H1 (cell line): ENCODE measurements at regions not wholly inside any gene's neighbourhood (a gene's known extent, or its start where the extent isn't known, plus 50 kb on each side); places are given as distances from the start of the nearest gene placed in this dataset.
A peak's percentile ranks its signal among the peaks of the same experiment; 100 is the strongest.

Experiments used
- CTCF ChIA-PET: fragments of 300-600 bp; sonication (Branson Sonifier 250); formaldehyde crosslinking; loops from one replicate; lab custom pipeline; 2021; ENCODE audit not compliant: partially characterized antibody; lab: Charles Lee
- POLR2A ChIA-PET: fragments of 300-600 bp; sonication (Branson Sonifier 250); formaldehyde crosslinking; loops from one replicate; lab custom pipeline; 2021; ENCODE audit warnings: inconsistent platforms; ENCODE audit not compliant: partially characterized antibody; lab: Charles Lee
- DNase-seq, 2 experiments: peaks; one replicate each; pipeline versions ENCODE4 v3.0.0 to v3.0.0-alpha.2; 2010 to 2022; ENCODE audit warnings: low spot score in 2 of 2, low read depth in 1 of 2, mixed read lengths in 1 of 2
- FAIRE-seq: peaks from 2 replicates; lab custom pipeline; 2011; peaks lifted over from hg19 to GRCh38; lab: Jason Lieb, UNC
- H2AFZ ChIP-seq: 2 replicates; pipeline ENCODE4 v1.8.1; 2012; ENCODE audit warnings: low read length, inconsistent platforms
- H2AK5ac ChIP-seq: 2 replicates; pipeline ENCODE4 v1.6.1; 2013; ENCODE audit warnings: low read depth, low read length
- H2BK120ac ChIP-seq: replicated peaks from 2 replicates; pipeline ENCODE3; 2013; ENCODE audit warnings: low read depth, low read length, inconsistent platforms
- H2BK12ac ChIP-seq: 2 replicates; pipeline ENCODE4 v1.6.1; 2013; ENCODE audit warnings: low read depth, low read length
- H2BK15ac ChIP-seq: 2 replicates; pipeline ENCODE4 v1.6.1; 2013; ENCODE audit warnings: low read length
- H2BK20ac ChIP-seq: 2 replicates; pipeline ENCODE4 v1.6.1; 2013; ENCODE audit warnings: low read length
- H2BK5ac ChIP-seq: 2 replicates; pipeline ENCODE4 v1.6.1; 2013; ENCODE audit warnings: low read depth, low read length
- H3K14ac ChIP-seq: 2 replicates; pipeline ENCODE4 v1.6.1; 2013; ENCODE audit warnings: inconsistent platforms; ENCODE audit not compliant: insufficient read length
- H3K18ac ChIP-seq: 2 replicates; pipeline ENCODE4 v1.6.1; 2013; ENCODE audit warnings: low read length; ENCODE audit errors: extremely low read depth
- H3K23ac ChIP-seq: 2 replicates; pipeline ENCODE4 v1.6.1; 2013; ENCODE audit warnings: inconsistent platforms; ENCODE audit not compliant: insufficient read length
- H3K23me2 ChIP-seq: 2 replicates; pipeline ENCODE4 v1.6.1; 2013; ENCODE audit warnings: low read depth, low read length
- H3K27ac ChIP-seq: 2 replicates; pipeline ENCODE4 v1.6.1; 2011; ENCODE audit warnings: low read depth, low read length, inconsistent platforms
- H3K27me3 ChIP-seq, 4 experiments: replicated peaks in 1 of 4; 1 replicate in 1 of 4; 2 replicates in 3 of 4; pipeline versions ENCODE4 v1.6.1 to v1.8.1; 2011 to 2013; ENCODE audit warnings: low read length in 3 of 4, mild to moderate bottlenecking in 3 of 4, inconsistent platforms in 2 of 4, mixed read lengths in 2 of 4, moderate library complexity in 1 of 4; ENCODE audit not compliant: control insufficient read depth in 3 of 4, insufficient read depth in 3 of 4; ENCODE audit errors: extremely low read depth in 1 of 4
- H3K36me3 ChIP-seq, 4 experiments: 2 replicates each; pipeline versions ENCODE4 v1.6.1 to v1.8.1; 2011 to 2013; ENCODE audit warnings: mild to moderate bottlenecking in 4 of 4, low read length in 3 of 4, moderate library complexity in 2 of 4, control low read depth in 1 of 4, inconsistent platforms in 1 of 4; ENCODE audit not compliant: insufficient read depth in 4 of 4, control insufficient read depth in 2 of 4
- H3K4ac ChIP-seq: replicated peaks from 2 replicates; pipeline ENCODE3; 2013; ENCODE audit warnings: low read length, low read depth, mixed read lengths, inconsistent platforms; ENCODE audit not compliant: insufficient read length
- H3K4me1 ChIP-seq, 4 experiments: replicated peaks in 1 of 4; 1 replicate in 1 of 4; 2 replicates in 3 of 4; pipeline versions ENCODE4 v1.6.1 to v1.8.1; 2011 to 2013; ENCODE audit warnings: low read length in 3 of 4, inconsistent platforms in 2 of 4, mixed read lengths in 1 of 4; ENCODE audit not compliant: insufficient read depth in 4 of 4, control insufficient read depth in 3 of 4
- H3K4me2 ChIP-seq, 2 experiments: 2 replicates each; pipeline versions ENCODE4 v1.6.1 to v1.8.1; 2011 to 2013; ENCODE audit warnings: low read depth in 2 of 2, low read length in 2 of 2, control low read depth in 1 of 2, inconsistent platforms in 1 of 2, mild to moderate bottlenecking in 1 of 2; ENCODE audit not compliant: insufficient read depth in 1 of 2
- H3K4me3 ChIP-seq, 4 experiments: fragments of 200-600, 300-600 bp in 1 of 4; sonication (generic), shearing (Covaris generic), sonication (Bioruptor Twin) in 1 of 4; 2 replicates each; pipeline versions ENCODE4 v1.5.1 to v1.8.1; 2011 to 2016; ENCODE audit warnings: low read length in 4 of 4, low read depth in 3 of 4, control low read depth in 2 of 4, inconsistent platforms in 2 of 4, mild to moderate bottlenecking in 2 of 4, mixed read lengths in 1 of 4, moderate library complexity in 1 of 4; ENCODE audit not compliant: insufficient read depth in 2 of 4; ENCODE audit errors: extremely low read depth in 1 of 4
- H3K56ac ChIP-seq: replicated peaks from 2 replicates; pipeline ENCODE3; 2013; ENCODE audit warnings: low read depth, mild to moderate bottlenecking, mixed read lengths, low read length, inconsistent platforms; ENCODE audit not compliant: insufficient read length
- H3K79me1 ChIP-seq: 2 replicates; pipeline ENCODE4 v1.6.1; 2013; ENCODE audit warnings: low read depth, low read length, control low read depth
- H3K79me2 ChIP-seq, 2 experiments: 2 replicates each; pipeline versions ENCODE4 v1.6.1 to v1.8.1; 2012 to 2013; ENCODE audit warnings: low read length in 2 of 2, mild to moderate bottlenecking in 2 of 2, inconsistent platforms in 1 of 2; ENCODE audit not compliant: insufficient read depth in 2 of 2, control insufficient read depth in 1 of 2
- H3K9ac ChIP-seq, 4 experiments: replicated peaks in 1 of 4; 1 replicate in 1 of 4; 2 replicates in 3 of 4; pipeline versions ENCODE4 v1.6.1 to v1.8.1; 2011 to 2013; ENCODE audit warnings: low read depth in 3 of 4, low read length in 3 of 4, control low read depth in 2 of 4, mild to moderate bottlenecking in 2 of 4, moderate library complexity in 2 of 4, inconsistent platforms in 1 of 4; ENCODE audit errors: extremely low read depth in 1 of 4
- H3K9me3 ChIP-seq, 2 experiments: 2 replicates each; pipeline versions ENCODE4 v1.6.1 to v1.8.1; 2012 to 2013; ENCODE audit warnings: mild to moderate bottlenecking in 2 of 2, moderate library complexity in 2 of 2, control low read depth in 1 of 2, inconsistent platforms in 1 of 2, low read depth in 1 of 2, low read length in 1 of 2, mixed read lengths in 1 of 2; ENCODE audit not compliant: insufficient read depth in 2 of 2
- H4K20me1 ChIP-seq, 2 experiments: replicated peaks in 1 of 2; 2 replicates each; pipeline versions ENCODE3 to v1.8.1; 2011 to 2013; ENCODE audit warnings: inconsistent platforms in 2 of 2, low read length in 2 of 2, mild to moderate bottlenecking in 1 of 2; ENCODE audit not compliant: insufficient read depth in 2 of 2, control insufficient read depth in 1 of 2
- H4K5ac ChIP-seq: 2 replicates; pipeline ENCODE4 v1.6.1; 2013; ENCODE audit warnings: low read length, low read depth, mixed read lengths, inconsistent platforms; ENCODE audit not compliant: insufficient read length
- H4K8ac ChIP-seq: 2 replicates; pipeline ENCODE4 v1.8.0; 2013; ENCODE audit warnings: mild to moderate bottlenecking, moderate library complexity, low read length, inconsistent platforms; ENCODE audit not compliant: insufficient read depth; ENCODE audit errors: extremely low read depth
- H4K91ac ChIP-seq: replicated peaks from 2 replicates; pipeline ENCODE3; 2013; ENCODE audit warnings: low read length, mixed read lengths, inconsistent platforms; ENCODE audit not compliant: insufficient read length
- CBX5 ChIP-seq: fragments of 300-800, 300-1000 bp; sonication (generic); IDR thresholded peaks from 2 replicates; pipeline ENCODE4 v1.7.1; 2016; ENCODE audit warnings: antibody characterized with exemption, low read length, low read depth
- CTBP2 ChIP-seq: IDR thresholded peaks from 2 replicates; pipeline ENCODE4 v1.7.0; 2011; ENCODE audit warnings: borderline replicate concordance, mild to moderate bottlenecking, moderate library complexity, mixed read lengths, low read length; ENCODE audit not compliant: insufficient read depth, insufficient read length
- FOSL1 ChIP-seq: IDR thresholded peaks from 2 replicates; pipeline ENCODE4 v1.6.1; 2011; ENCODE audit warnings: mild to moderate bottlenecking, low read depth, low read length, moderate library complexity; ENCODE audit not compliant: insufficient read depth
- KDM1A ChIP-seq: fragments of 200-600, 300-600 bp; sonication (generic); IDR thresholded peaks from 2 replicates; pipeline ENCODE4 v1.7.1; 2016; ENCODE audit warnings: mild to moderate bottlenecking, low read length, borderline replicate concordance
- KDM4A ChIP-seq: IDR thresholded peaks from one replicate; pipeline ENCODE4 v1.7.1; 2012; ENCODE audit warnings: low read depth, mild to moderate bottlenecking, moderate library complexity, low read length, inconsistent platforms; ENCODE audit not compliant: severe bottlenecking
- POLR2AphosphoS5 ChIP-seq: IDR thresholded peaks from 2 replicates; pipeline ENCODE4 v1.6.1; 2011; ENCODE audit warnings: low read depth, low read length
- RFX5 ChIP-seq: IDR thresholded peaks from 2 replicates; pipeline ENCODE4 v1.6.1; 2011; ENCODE audit warnings: low read depth, low read length, improper control_type of control experiment, borderline replicate concordance
- SIRT6 ChIP-seq: IDR thresholded peaks from one replicate; pipeline ENCODE4 v1.7.1; 2012; ENCODE audit warnings: low read length, inconsistent platforms
- SP1 ChIP-seq: IDR thresholded peaks from 2 replicates; pipeline ENCODE4 v1.6.1; 2011; ENCODE audit warnings: low read depth, low read length
- SP4 ChIP-seq: IDR thresholded peaks from 2 replicates; pipeline ENCODE4 v1.6.1; 2012; ENCODE audit warnings: low read length, inconsistent platforms
- YY1 ChIP-seq: IDR thresholded peaks from 2 replicates; pipeline ENCODE4 v1.6.1; 2011; ENCODE audit warnings: low read depth, mild to moderate bottlenecking, low read length
- ZNF274 ChIP-seq: IDR thresholded peaks from 2 replicates; pipeline ENCODE4 v1.7.0; 2012; ENCODE audit warnings: low read length, borderline replicate concordance; ENCODE audit errors: extremely low read depth
- WGBS, 2 experiments: shearing (Covaris generic) in 1 of 2; methylation state at CpG; one replicate each; pipeline versions ENCODE4 v1.1.6 to v1.1.7; 2013 to 2015; ENCODE audit warnings: low lambda C conversion rate in 2 of 2, mixed read lengths in 2 of 2, inconsistent platforms in 1 of 2, low coverage in 1 of 2, missing lambda C conversion rate in 1 of 2; ENCODE audit not compliant: insufficient replicate concordance in 2 of 2, insufficient coverage in 1 of 2, insufficient read length in 1 of 2; ENCODE audit errors: extremely low coverage in 1 of 2, missing lambda C conversion rate in 1 of 2; 5-methylcytosine and 5-hydroxymethylcytosine counted together
- TF ChIP-seq, protein P1 (sequence below): IDR thresholded peaks from 2 replicates; pipeline ENCODE4 v1.6.1; 2011; ENCODE audit warnings: low read depth, mild to moderate bottlenecking, low read length; ENCODE audit not compliant: insufficient read depth

DNA sequence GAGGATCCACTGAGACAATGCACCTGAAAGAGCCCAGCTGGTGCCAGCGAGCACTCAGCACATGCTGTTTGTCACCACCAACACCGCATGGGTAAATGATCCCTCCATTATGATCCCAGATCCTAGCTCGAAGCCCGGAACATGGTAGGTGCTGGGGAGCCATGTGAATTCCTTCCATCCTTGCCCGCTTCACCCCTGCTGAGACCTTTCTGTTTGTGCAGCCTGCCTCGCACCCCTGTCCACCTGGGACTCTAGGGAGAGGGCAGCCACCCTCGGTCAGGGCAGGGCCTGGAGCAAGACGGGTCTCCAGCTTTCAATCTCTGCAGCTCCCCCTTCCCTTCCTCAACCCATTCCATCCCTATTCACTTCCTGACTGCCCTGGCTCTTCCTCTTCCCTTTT, 116.2 kb upstream of the ALX4 start:
- DNase-seq (no peak), FAIRE-seq (no peak)
- Histone ChIP-seq H3K79me1 (no peaks in the 10 kb centered on the region), H4K20me1 (no peaks in the 10 kb centered on the region), H2BK15ac (no peak overlapping the region; the same call in 1 of the 2 replicates), H3K14ac (no peak overlapping the region), H2BK120ac (no peak overlapping the region), H2AFZ (0 out of 2 replicates have a peak overlapping the region, but pooled peaks have one; percentile 5), H2BK12ac (no peak overlapping the region), H2BK5ac (no peak overlapping the region), H3K9me3 (no peaks in the 10 kb centered on the region), H3K79me2 (no peaks in the 10 kb centered on the region; a peak in 1 of 4 replicates), H4K91ac (no peak overlapping the region), H3K4me3 (no peak overlapping the region), H3K9ac (no peak overlapping the region), H4K8ac (no peak overlapping the region), H3K4ac (no peak overlapping the region), H4K5ac (no peak overlapping the region), H3K27ac (no peak overlapping the region), H2AK5ac (no peak overlapping the region), H3K36me3 (no peaks in the 10 kb centered on the region), H3K23me2 (no peaks in the 10 kb centered on the region), H3K56ac (no peak overlapping the region), H3K4me1 (no peaks in the 10 kb centered on the region), H3K27me3 (no peaks in the 10 kb centered on the region; a peak in 2 of 7 replicates), H3K18ac (no peak overlapping the region), H3K4me2 (no peak overlapping the region), H2BK20ac (no peak overlapping the region), H3K23ac (no peak overlapping the region)
- ChIA-PET CTCF (interaction anchor here (0.6 to 4.2 kb wide), 33 partner anchors 9 to 458 kb away, joined by 3 to 43 read pairs (median 5); no protein-coding TSS in a partner anchor), POLR2A (interaction anchor here (0.8 to 1.1 kb wide), 2 partner anchors 12 to 18 kb away, joined by 3 to 4 read pairs; no protein-coding TSS in a partner anchor)
- 84% methylated on average over 7 of the region's 8 CpGs; no CpG with 5 or more reads in 1 of the 2 experiments for WGBS, 2 experiments
- TF ChIP-seq KDM4A (no peak), YY1 (no peak), POLR2AphosphoS5 (no peak), CTBP2 (no peak), CBX5 (no peak), FOSL1 (no peak), SP1 (no peak), SP4 (no peak), SIRT6 (no peak), KDM1A (no peak), ZNF274 (no peak), RFX5 (no peak)
- TF ChIP-seq, protein P1, sequence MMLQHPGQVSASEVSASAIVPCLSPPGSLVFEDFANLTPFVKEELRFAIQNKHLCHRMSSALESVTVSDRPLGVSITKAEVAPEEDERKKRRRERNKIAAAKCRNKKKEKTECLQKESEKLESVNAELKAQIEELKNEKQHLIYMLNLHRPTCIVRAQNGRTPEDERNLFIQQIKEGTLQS, result no peak
